MG63 (cell line): ENCODE measurements at regions not wholly inside any gene's neighbourhood (a gene's known extent, or its start where the extent isn't known, plus 50 kb on each side); places are given as distances from the start of the nearest gene placed in this dataset.

Source experiments
- DNase-seq: peaks from one replicate; pipeline ENCODE4 v3.0.0-alpha.2; 2020
- H3K27me3 ChIP-seq: fragments of 250-450 bp; sonication (Bioruptor Pico); 2 replicates; pipeline ENCODE4 v1.5.1; 2020; ENCODE audit warnings: mild to moderate bottlenecking, moderate library complexity
- H3K36me3 ChIP-seq: fragments of 250-450 bp; sonication (Bioruptor Pico); 2 replicates; pipeline ENCODE4 v1.5.1; 2020; ENCODE audit warnings: mild to moderate bottlenecking, moderate library complexity
- H3K4me3 ChIP-seq: fragments of 250-450 bp; sonication (Bioruptor Pico); 2 replicates; pipeline ENCODE4 v1.5.1; 2020; ENCODE audit warnings: mild to moderate bottlenecking, moderate library complexity
- H3K9me3 ChIP-seq: fragments of 250-450 bp; sonication (Bioruptor Pico); 2 replicates; pipeline ENCODE4 v1.5.1; 2020; ENCODE audit warnings: mild to moderate bottlenecking, moderate library complexity

- Histone ChIP-seq H3K4me3 (no peak overlapping the region), H3K9me3 (no peaks in the 10 kb centered on the region), H3K27me3 (peaks cover 21% of the 10 kb centered on the region), H3K36me3 (no peaks in the 10 kb centered on the region)
- DNase-seq, result no peak
Measured at GRCh38 chr5:2385818-2386217, 365.7 kb downstream of the IRX2 start.

DNA sequence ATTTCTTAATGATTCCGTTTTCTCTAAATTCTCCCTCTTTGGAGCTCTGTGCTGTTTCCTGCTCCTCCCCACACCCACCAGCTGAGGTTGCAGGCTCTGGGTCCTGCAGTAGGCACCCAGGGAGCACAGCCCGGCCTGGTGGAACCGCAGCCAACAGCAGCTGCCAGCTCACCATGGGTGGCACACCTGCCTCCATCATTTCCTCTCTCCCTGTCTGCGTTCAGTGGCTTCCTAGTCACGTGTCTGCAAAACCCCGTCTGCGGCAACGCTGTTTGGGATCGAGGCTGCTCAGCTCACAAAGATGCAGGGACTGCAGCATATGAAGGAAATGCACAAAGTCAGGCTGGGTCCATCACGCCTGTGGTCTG lies 367.8 kb downstream of the IRX2 start:
- no peak for DNase-seq
- H3K27me3 ChIP-seq, result peaks cover 21% of the 10 kb centered on the region
- H3K4me3 ChIP-seq, result no peak overlapping the region
- H3K9me3 ChIP-seq, result no peaks in the 10 kb centered on the region
- H3K36me3 ChIP-seq, result no peaks in the 10 kb centered on the region

DNA sequence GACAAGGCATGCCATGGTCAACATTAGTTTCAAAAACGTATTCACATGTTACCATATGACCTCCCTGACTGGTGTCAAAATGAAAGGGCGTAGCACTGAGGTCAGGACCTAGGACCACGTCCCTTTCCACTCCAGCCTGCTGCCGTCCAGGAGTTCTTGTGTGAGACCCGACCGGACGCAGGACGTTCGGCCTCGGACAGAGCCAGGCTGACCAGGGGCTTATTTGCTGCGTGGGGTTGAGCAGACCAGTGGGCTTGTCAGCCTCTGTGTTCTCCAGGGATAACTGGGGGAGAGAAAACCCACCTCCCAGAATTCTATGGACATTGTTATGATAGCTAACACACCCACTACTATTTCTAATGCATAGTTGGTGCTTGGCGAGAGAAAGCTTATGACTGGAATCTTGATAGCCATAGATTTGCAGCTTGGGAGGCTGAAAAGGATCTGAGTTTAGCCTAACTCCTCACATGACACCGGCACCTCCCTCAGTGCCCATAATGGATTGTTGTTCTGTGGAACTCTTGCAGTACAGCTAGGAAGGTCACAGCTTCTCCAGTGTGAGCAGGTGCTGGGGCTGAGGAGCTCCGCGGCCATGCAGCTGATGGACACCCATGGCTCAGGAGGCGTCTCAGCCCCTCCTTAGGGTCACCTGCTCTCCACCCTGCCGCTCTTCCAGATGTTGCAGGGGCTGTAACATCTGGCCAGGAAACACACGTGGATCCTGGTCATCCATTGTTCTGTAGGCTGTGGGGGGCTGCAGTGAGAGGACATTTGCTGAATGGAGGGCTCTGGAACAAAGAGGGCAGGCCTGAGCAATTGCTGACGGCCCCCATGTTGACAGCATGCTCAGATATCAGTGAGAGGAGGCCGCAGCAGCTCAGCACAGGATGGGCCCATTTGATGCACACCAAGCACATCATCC lies 368.4 kb downstream of the IRX2 start:
- Histone ChIP-seq H3K4me3 (no peak overlapping the region), H3K9me3 (no peaks in the 10 kb centered on the region)
- no peak for DNase-seq

DNA sequence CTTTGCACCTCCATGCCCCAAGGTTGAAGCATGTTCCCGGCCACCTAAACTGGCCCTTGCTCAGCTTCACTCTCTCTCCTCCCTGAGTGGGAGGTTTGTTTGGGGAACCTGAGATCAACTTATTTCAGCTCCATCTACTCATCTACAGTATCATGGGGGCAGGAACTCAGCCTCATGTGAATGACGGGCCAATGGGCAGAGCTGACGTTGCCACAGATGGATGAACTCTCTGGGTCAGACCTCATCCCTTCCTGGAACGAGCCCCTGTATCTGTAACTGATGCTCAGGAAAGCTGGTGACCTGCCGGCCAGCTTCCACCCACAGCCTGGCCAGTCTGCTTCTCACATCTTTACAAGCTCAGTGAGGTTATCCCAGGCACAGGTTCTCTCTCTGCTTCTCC lies 369.6 kb downstream of the IRX2 start:
- Histone ChIP-seq H3K27me3 (peaks cover 21% of the 10 kb centered on the region), H3K4me3 (no peak overlapping the region), H3K9me3 (no peaks in the 10 kb centered on the region), H3K36me3 (no peaks in the 10 kb centered on the region)
- no peak for DNase-seq

More for the DNA sequence above, 368.4 kb downstream of the IRX2 start:
- Histone ChIP-seq H3K36me3 (no peaks in the 10 kb centered on the region), H3K27me3 (peaks cover 21% of the 10 kb centered on the region)

- DNase-seq, result no peak
- Histone ChIP-seq H3K9me3 (no peaks in the 10 kb centered on the region), H3K27me3 (peaks cover 16% of the 10 kb centered on the region), H3K36me3 (no peaks in the 10 kb centered on the region), H3K4me3 (no peak overlapping the region)
Measured at GRCh38 chr5:2381070-2381469, 370.4 kb downstream of the IRX2 start.

- H3K4me3 ChIP-seq, result no peak overlapping the region
- no peaks in the 10 kb centered on the region for H3K36me3 ChIP-seq
- no peak for DNase-seq
- H3K27me3 ChIP-seq, result peaks cover 4% of the 10 kb centered on the region; the same call in 1 of the 2 replicates
- H3K9me3 ChIP-seq, result no peaks in the 10 kb centered on the region
Measured at GRCh38 chr5:2378976-2379375, 372.5 kb downstream of the IRX2 start.

- no peak overlapping the region for H3K4me3 ChIP-seq
- no peak for DNase-seq
- H3K27me3 ChIP-seq, result peaks cover 4% of the 10 kb centered on the region; the same call in 1 of the 2 replicates
- H3K36me3 ChIP-seq, result no peaks in the 10 kb centered on the region
- no peaks in the 10 kb centered on the region for H3K9me3 ChIP-seq
Measured at GRCh38 chr5:2378108-2378507, 373.4 kb downstream of the IRX2 start.

GRCh38 chr5:2376486-2376885 lies 375.0 kb downstream of the IRX2 start:
- H3K36me3 ChIP-seq, result no peaks in the 10 kb centered on the region
- H3K27me3 ChIP-seq, result peaks cover 4% of the 10 kb centered on the region; the same call in 1 of the 2 replicates
- no peaks in the 10 kb centered on the region for H3K9me3 ChIP-seq
- H3K4me3 ChIP-seq, result no peak overlapping the region
- no peak for DNase-seq

- DNase-seq, result no peak
- peaks cover 4% of the 10 kb centered on the region; the same call in 1 of the 2 replicates for H3K27me3 ChIP-seq
- no peaks in the 10 kb centered on the region for H3K9me3 ChIP-seq
- H3K36me3 ChIP-seq, result no peaks in the 10 kb centered on the region
- H3K4me3 ChIP-seq, result no peak overlapping the region
Measured at GRCh38 chr5:2375757-2376250, 375.7 kb downstream of the IRX2 start.

DNA sequence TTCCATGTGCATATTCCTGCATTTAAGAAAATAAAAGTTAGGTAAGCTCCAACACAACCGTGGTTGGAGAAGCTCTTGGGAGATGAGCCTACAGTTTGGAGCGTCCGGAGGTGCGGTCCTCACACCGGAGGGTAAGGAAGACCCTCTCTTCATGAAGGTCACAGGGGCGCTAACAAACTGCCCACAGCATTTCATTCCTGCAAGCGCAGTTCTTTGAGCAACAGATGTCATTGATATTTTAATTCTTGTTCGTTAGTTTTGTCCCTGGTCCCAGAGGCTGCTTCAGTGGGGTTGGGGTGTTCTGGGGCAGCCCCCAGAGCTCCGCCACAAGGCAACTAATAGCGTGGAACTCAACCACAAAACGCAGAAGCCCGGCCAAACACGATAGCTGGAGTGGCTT lies 376.2 kb downstream of the IRX2 start:
- no peak for DNase-seq
- H3K27me3 ChIP-seq, result peaks cover 4% of the 10 kb centered on the region; the same call in 1 of the 2 replicates
- H3K4me3 ChIP-seq, result no peak overlapping the region
- no peaks in the 10 kb centered on the region for H3K9me3 ChIP-seq
- no peaks in the 10 kb centered on the region for H3K36me3 ChIP-seq

DNA sequence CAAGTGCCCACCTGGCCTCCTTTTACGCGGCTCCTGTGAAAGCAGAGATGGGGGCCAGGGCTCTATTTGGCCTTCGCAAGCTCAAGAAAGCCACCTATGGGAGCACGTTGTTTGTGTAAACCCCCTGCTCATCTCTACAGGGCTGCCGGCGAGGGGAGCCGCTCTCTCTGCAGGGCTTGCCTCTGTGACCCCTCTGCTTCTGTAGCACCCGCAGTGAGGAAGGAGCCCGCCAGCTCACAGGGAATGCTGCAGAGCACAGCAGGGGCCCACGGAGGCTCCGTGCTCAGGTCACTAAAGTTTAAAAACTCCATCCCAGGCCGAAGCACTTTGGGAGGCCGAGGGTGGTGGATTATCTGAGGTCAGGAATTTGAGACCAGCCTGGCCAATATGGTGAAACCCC lies 376.8 kb downstream of the IRX2 start:
- DNase-seq, result no peak
- Histone ChIP-seq H3K4me3 (no peak overlapping the region), H3K36me3 (no peaks in the 10 kb centered on the region), H3K27me3 (peaks cover 4% of the 10 kb centered on the region; the same call in 1 of the 2 replicates), H3K9me3 (no peaks in the 10 kb centered on the region)

- H3K36me3 ChIP-seq, result no peaks in the 10 kb centered on the region
- peaks cover 4% of the 10 kb centered on the region; the same call in 1 of the 2 replicates for H3K27me3 ChIP-seq
- H3K4me3 ChIP-seq, result no peak overlapping the region
- no peak for DNase-seq
- H3K9me3 ChIP-seq, result no peaks in the 10 kb centered on the region
Measured at GRCh38 chr5:2373631-2374030, 377.8 kb downstream of the IRX2 start.

GRCh38 chr5:2371419-2371710 lies 380.1 kb downstream of the IRX2 start:
- no peaks in the 10 kb centered on the region for H3K9me3 ChIP-seq
- peaks cover 9% of the 10 kb centered on the region; the same call in 1 of the 2 replicates for H3K27me3 ChIP-seq
- H3K36me3 ChIP-seq, result no peaks in the 10 kb centered on the region
- H3K4me3 ChIP-seq, result no peak overlapping the region
- DNase-seq, result no peak

DNA sequence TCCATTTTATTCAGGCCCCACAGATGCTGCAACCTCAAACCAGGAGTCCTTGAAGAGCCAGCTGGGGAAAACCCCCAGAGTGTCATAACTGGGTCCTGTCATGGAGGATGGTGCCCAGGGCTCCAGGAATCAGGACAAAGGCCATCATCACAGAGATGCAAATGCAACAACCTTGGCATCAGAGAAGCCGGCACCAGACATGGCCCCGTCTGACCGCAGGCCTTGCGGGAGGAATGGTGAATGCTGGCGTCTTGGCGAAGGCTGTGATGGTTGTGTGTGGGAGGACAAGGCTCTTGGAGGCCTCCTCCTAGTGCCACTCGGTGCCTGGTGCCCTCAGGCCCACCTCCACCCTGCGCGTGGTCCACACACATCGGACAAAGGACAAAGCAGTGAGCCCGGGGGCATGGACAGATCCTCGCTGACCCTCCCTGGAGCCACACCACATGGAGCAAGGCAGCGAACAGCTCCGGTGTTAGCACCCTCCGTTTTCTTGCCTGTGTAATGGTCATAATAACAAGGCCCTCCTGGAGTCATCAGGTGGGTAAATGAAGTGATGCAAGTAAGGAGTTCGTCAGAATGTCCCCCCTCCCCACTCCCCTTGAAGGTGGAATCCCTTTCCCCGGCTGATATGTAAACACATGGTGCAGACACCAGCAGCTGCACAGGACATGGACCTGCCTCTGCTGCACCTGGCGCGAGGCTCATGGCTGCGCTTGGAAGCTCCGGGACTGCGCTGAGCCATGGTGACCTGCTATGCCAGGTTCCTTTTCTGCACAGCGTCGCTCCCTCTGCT lies 380.7 kb downstream of the IRX2 start:
- peaks cover 3% of the 10 kb centered on the region for H3K9me3 ChIP-seq
- DNase-seq, result no peak
- H3K27me3 ChIP-seq, result peaks cover 9% of the 10 kb centered on the region; the same call in 1 of the 2 replicates
- H3K36me3 ChIP-seq, result no peaks in the 10 kb centered on the region
- H3K4me3 ChIP-seq, result no peak overlapping the region

GRCh38 chr5:2369178-2369577 lies 382.3 kb downstream of the IRX2 start:
- Histone ChIP-seq H3K27me3 (peaks cover 11% of the 10 kb centered on the region; the same call in 1 of the 2 replicates), H3K36me3 (no peaks in the 10 kb centered on the region), H3K9me3 (peaks cover 13% of the 10 kb centered on the region), H3K4me3 (no peak overlapping the region)
- DNase-seq, result no peak

- Histone ChIP-seq H3K36me3 (no peaks in the 10 kb centered on the region), H3K9me3 (peaks cover 13% of the 10 kb centered on the region), H3K27me3 (peaks cover 15% of the 10 kb centered on the region), H3K4me3 (no peak overlapping the region)
- DNase-seq, result no peak
Measured at GRCh38 chr5:2366816-2367215, 384.7 kb downstream of the IRX2 start.

GRCh38 chr5:2357309-2357708 lies 394.2 kb downstream of the IRX2 start:
- H3K36me3 ChIP-seq, result no peaks in the 10 kb centered on the region
- H3K27me3 ChIP-seq, result peaks cover 8% of the 10 kb centered on the region
- H3K4me3 ChIP-seq, result no peak overlapping the region
- no peak for DNase-seq
- no peaks in the 10 kb centered on the region for H3K9me3 ChIP-seq
